GM12864 (cell line): ENCODE measurements at regions not wholly inside any gene's neighbourhood (a gene's known extent, or its start where the extent isn't known, plus 50 kb on each side); places are given as distances from the start of the nearest gene placed in this dataset.

ENCODE experiments used
- DNase-seq: peaks from one replicate; pipeline ENCODE4 v3.0.0-alpha.2; 2011; ENCODE audit warnings: low read depth
- H3K4me3 ChIP-seq: 2 replicates; pipeline ENCODE4 v1.5.1; 2011; ENCODE audit warnings: mild to moderate bottlenecking, low read depth, low read length, control low read depth
- TF ChIP-seq, protein P1 (sequence below): IDR thresholded peaks from 2 replicates; pipeline ENCODE4 v1.5.1; 2011; ENCODE audit warnings: low read depth, mild to moderate bottlenecking, moderate library complexity, low read length, control low read depth, inconsistent platforms; ENCODE audit errors: missing control alignments

DNA sequence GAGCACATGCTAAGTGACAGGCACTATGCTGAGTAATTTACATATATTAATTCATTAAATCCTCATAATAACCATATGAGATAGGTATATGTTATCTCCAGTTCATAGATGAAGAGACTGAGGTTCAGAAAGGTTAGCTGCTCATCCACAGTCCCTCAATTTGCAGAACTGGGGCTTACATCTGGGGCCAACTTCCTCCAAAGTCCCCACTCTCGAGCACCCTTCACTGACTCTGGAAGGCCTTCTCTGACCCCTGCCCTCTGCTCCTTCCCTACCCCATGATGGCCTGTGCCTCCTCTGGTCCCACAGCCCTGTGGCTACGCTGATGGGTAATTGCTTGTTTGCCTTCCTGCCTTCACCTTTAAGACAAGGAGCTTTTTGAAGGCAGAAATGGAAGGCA is 71.6 kb downstream of the C5orf15 start:
- TF ChIP-seq, protein P1, sequence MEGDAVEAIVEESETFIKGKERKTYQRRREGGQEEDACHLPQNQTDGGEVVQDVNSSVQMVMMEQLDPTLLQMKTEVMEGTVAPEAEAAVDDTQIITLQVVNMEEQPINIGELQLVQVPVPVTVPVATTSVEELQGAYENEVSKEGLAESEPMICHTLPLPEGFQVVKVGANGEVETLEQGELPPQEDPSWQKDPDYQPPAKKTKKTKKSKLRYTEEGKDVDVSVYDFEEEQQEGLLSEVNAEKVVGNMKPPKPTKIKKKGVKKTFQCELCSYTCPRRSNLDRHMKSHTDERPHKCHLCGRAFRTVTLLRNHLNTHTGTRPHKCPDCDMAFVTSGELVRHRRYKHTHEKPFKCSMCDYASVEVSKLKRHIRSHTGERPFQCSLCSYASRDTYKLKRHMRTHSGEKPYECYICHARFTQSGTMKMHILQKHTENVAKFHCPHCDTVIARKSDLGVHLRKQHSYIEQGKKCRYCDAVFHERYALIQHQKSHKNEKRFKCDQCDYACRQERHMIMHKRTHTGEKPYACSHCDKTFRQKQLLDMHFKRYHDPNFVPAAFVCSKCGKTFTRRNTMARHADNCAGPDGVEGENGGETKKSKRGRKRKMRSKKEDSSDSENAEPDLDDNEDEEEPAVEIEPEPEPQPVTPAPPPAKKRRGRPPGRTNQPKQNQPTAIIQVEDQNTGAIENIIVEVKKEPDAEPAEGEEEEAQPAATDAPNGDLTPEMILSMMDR = no peak
- no peak for DNase-seq
- H3K4me3 ChIP-seq = no peak overlapping the region

DNA sequence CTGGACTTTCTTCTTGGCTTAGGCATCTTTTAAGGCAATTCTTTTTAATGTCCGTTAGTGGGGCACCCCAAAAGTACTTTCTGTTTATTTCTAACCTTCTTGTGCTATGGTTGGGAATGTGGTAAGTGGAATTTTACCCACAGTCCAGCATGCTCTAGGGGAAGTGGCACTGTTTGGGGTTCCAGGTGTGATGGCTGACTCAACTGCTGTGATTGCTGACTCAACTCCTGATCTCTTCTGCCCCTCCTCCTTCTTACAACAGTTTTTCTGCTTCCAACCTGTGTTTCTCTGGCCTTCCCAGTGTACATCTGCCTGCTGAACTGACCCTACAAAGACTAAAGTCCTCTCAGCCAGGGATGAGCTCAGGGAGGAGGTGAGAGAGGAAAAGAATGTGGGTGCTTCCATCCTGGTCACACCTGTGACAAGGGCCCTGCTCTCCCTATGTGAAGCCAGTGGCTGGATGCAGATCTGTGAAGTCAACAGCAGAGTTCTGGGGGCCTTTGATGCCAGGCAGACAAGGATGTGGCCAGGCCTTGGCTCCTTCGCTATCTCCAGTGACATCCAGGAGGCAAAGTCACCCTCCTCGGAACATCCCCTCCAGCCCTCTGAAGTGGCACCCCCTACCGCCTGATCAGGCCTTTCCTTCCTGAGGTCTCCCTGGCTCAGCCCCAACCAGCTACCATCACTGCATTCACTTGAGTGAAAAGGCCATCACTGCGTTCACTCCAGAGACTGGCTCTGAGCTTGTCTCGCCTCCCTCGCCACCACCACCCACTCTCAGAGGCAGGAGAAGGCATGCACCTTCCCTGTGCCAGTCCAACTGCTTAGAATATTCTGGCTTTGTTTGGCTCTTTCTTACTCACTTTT is 72.2 kb downstream of the C5orf15 start:
- TF ChIP-seq, protein P1 = no peak
- H3K4me3 ChIP-seq = no peak overlapping the region
- no peak for DNase-seq

DNA sequence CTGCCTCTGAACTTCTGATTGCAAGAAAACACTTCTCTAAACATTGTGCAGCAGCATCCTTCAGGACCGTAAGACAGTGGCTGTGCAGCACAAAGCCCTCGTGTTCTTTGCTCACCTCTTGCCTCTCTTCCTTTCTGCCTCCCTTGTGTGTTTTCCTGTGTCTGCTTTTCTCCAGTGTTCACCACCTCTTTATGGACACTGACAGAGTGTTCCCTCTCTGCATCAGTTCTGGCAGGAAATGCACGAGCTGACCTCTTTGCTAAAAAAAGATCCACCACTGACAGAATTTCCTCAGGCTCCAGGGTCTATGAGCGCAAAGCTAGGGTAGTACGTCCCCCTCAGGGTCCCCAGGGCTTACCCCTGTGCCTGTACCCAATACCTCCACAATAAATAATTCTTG is 74.3 kb downstream of the C5orf15 start:
- H3K4me3 ChIP-seq = no peak overlapping the region
- DNase-seq = no peak
- TF ChIP-seq, protein P1 = no peak

DNA sequence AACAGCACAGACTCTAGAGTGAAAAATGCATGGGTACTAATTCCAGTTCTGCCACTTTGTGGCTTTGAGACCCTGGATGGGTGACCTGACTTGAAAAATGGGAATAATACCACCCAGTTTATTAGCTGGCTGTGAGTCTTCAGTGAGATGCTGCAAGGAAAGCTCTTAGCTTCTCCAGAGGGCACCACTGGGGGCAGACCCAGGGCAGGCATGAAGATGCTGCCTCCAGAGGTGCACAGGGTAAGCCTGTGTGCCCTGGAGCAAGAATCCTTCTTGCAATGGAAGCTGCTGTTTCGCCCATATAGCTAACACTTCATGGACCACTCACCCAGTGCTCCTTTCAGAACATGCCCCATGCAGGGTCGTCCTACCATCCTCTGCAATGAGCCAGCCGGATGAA is 75.7 kb downstream of the C5orf15 start:
- TF ChIP-seq, protein P1 = no peak
- DNase-seq = no peak
- H3K4me3 ChIP-seq = no peak overlapping the region

DNA sequence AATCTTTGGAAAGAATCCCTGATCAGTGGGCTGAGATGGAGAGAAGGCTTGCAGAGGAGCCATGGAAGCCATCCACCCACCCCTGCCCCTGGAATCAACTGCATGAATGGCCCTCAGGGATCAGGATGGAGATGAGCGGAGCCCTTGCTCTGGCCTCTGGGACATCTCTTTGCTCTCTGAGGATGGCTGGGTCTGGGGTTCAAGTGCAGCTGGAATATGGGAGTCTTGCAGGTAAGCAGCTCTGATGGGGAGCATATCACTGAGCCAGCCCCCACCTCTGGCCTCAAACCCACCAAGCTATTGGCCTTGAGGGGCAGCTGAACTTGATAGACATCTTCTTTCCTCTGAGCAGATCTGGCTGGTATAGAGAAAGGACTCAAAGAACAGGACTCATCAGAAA is 76.1 kb downstream of the C5orf15 start:
- no peak for DNase-seq
- H3K4me3 ChIP-seq = no peak overlapping the region
- TF ChIP-seq, protein P1 = no peak

DNA sequence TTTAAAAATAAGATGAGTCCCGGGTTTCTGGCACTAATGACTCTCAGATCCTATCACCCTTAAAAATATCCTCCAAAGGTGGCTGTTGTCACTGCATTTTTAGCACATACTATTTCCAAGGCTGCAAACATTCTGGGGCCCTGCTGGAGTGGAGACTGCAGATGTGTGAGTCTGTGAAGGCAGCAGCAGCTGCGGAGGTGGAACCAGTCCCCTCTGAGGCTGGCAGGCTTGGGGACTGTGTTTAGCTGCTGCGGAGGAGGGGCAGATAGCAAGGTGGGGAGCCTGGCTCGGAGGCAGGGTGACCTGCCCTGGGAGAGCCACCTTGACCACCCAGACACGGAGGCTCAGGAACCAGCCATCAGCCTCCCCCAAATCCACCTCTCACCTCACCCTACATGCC is 77.0 kb downstream of the C5orf15 start:
- no peak overlapping the region for H3K4me3 ChIP-seq
- no peak for DNase-seq
- TF ChIP-seq, protein P1 = no peak

DNA sequence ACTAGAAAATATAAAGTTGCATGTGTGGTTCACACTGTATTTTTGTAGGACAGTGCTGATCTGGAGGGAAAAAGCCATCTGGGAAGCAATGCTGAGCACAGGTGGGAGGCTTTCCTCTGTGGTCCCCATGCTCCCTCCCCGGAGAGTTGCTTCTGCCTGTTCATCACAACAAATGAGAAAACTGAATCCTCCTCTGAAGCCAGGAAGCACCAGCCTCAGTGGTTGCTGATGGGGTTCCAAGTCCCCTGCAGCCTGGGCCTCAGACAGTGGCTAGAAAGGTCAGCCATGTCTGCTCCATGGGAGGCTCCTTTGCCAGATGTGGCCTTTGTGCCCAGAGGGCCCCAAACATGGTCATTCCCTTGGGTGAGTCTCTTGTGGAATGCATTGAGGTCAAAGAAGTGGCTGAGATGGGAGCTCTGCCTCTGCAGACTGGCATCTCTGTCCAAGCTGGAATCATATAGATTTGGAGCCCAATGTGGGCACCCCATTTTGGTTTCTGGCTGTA is 77.6 kb downstream of the C5orf15 start:
- no peak overlapping the region for H3K4me3 ChIP-seq
- TF ChIP-seq, protein P1 = no peak
- no peak for DNase-seq
